ENCODE measurements at regions not wholly inside any gene's neighbourhood (a gene's known extent, or its start where the extent isn't known, plus 50 kb on each side); places are given as distances from the start of the nearest gene placed in this dataset.

GRCh38 chr4:128386761-128387599 is 99.4 kb upstream of the PGRMC2 start:
- H3K27me3 ChIP-seq: no peaks in the 10 kb centered on the region
- no peaks in the 10 kb centered on the region for H3K9me3 ChIP-seq
- no peaks in the 10 kb centered on the region for H3K36me3 ChIP-seq
- TF ChIP-seq CTCF (IDR thresholded peaks at IDR 0.05): no peak
- TF ChIP-seq POLR2AphosphoS5 (IDR thresholded peaks at IDR 0.05): peak in 2 of 3 donors; percentile 87 to 94
- peak overlapping the region; percentile 6 for H3K4me3 ChIP-seq
- peak overlapping the region; percentile 92 for H3K27ac ChIP-seq
- H3K4me1 ChIP-seq: peaks cover 62% of the 10 kb centered on the region
- 15% methylated on average over 10 of the region's 15 CpGs for WGBS
- peak; percentile 94 to 96 for DNase-seq (ENCODE audit: low spot score in 2 of 2)

GRCh38 chr4:128385683-128386304 is 98.2 kb upstream of the PGRMC2 start:
- DNase-seq (ENCODE audit: low spot score in 2 of 2): no peak
- Histone ChIP-seq H3K36me3 (no peaks in the 10 kb centered on the region), H3K27me3 (no peaks in the 10 kb centered on the region), H3K9me3 (no peaks in the 10 kb centered on the region), H3K4me3 (no peak overlapping the region), H3K27ac (peak overlapping the region; percentile 92), H3K4me1 (peaks cover 71% of the 10 kb centered on the region)
- TF ChIP-seq POLR2AphosphoS5 (IDR thresholded peaks at IDR 0.05) (peak in 1 of 3 donors; percentile 57), EP300 (IDR thresholded peaks at IDR 0.05) (no peak)
- 39% methylated on average over 3 of the region's 3 CpGs for WGBS

- Histone ChIP-seq H3K9me3 (no peaks in the 10 kb centered on the region), H3K4me3 (no peak overlapping the region), H3K27me3 (no peaks in the 10 kb centered on the region), H3K36me3 (no peaks in the 10 kb centered on the region), H3K4me1 (peaks cover 72% of the 10 kb centered on the region), H3K27ac (peak overlapping the region; percentile 92)
- TF ChIP-seq POLR2A (IDR thresholded peaks at IDR 0.05) (no peak), EP300 (IDR thresholded peaks at IDR 0.05) (no peak)
- no peak for DNase-seq (ENCODE audit: low spot score in 2 of 2)
- 82% methylated on average over 12 of the region's 12 CpGs for WGBS
These were observed 97.4 kb upstream of the PGRMC2 start for GRCh38 chr4:128384765-128385598.

GRCh38 chr4:128384091-128384520 is 96.5 kb upstream of the PGRMC2 start:
- TF ChIP-seq EP300 (IDR thresholded peaks at IDR 0.05): no peak
- TF ChIP-seq POLR2AphosphoS5 (IDR thresholded peaks at IDR 0.05): no peak
- no peak for TF ChIP-seq CTCF (IDR thresholded peaks at IDR 0.05)
- no peak for TF ChIP-seq POLR2A (IDR thresholded peaks at IDR 0.05)
- Histone ChIP-seq H3K36me3 (no peaks in the 10 kb centered on the region), H3K9me3 (no peaks in the 10 kb centered on the region), H3K4me3 (no peak overlapping the region), H3K27ac (no peak overlapping the region), H3K27me3 (no peaks in the 10 kb centered on the region), H3K4me1 (peaks cover 69% of the 10 kb centered on the region)
- DNase-seq (ENCODE audit: low spot score in 2 of 2): no peak
- 82% methylated on average over 2 of the region's 2 CpGs for WGBS

- no peak for TF ChIP-seq EP300 (IDR thresholded peaks at IDR 0.05)
- TF ChIP-seq CTCF (IDR thresholded peaks at IDR 0.05): no peak
- no peak for TF ChIP-seq POLR2AphosphoS5 (IDR thresholded peaks at IDR 0.05)
- TF ChIP-seq POLR2A (IDR thresholded peaks at IDR 0.05): no peak
- no peak overlapping the region for H3K4me3 ChIP-seq
- H3K36me3 ChIP-seq: no peaks in the 10 kb centered on the region
- peaks cover 49% of the 10 kb centered on the region for H3K4me1 ChIP-seq
- DNase-seq (ENCODE audit: low spot score in 2 of 2): no peak
- H3K27me3 ChIP-seq: no peaks in the 10 kb centered on the region
- no peak overlapping the region for H3K27ac ChIP-seq
- H3K9me3 ChIP-seq: peaks cover 2% of the 10 kb centered on the region
- 49% methylated on average over 4 of the region's 4 CpGs for WGBS
These were observed 94.3 kb upstream of the PGRMC2 start for GRCh38 chr4:128381748-128382559.

Data from suprapubic skin (tissue), 4 donors.